ENCODE measurements at regions not wholly inside any gene's neighbourhood (a gene's known extent, or its start where the extent isn't known, plus 50 kb on each side); places are given as distances from the start of the nearest gene placed in this dataset.
"Not testable (repeated sequence)": the region's sequence is repeated elsewhere in the genome, so short reads cannot be mapped to it uniquely, and the experiment has no call there.

- Histone ChIP-seq H3K9me3 (ENCODE audit: low read length) (no peaks in the 10 kb centered on the region), H3K4me3 (ENCODE audit: low read length) (no peak overlapping the region), H3K79me2 (ENCODE audit: low read length) (no peaks in the 10 kb centered on the region), H3K9ac (ENCODE audit: low read length) (no peak overlapping the region), H3K4me1 (ENCODE audit: low read length) (no peaks in the 10 kb centered on the region), H3K27me3 (ENCODE audit: low read length) (no peaks in the 10 kb centered on the region), H3K36me3 (ENCODE audit: insufficient read depth, low read length) (no peaks in the 10 kb centered on the region), H3K4me2 (ENCODE audit: low read depth, low read length, poor library complexity, severe bottlenecking) (no peak overlapping the region), H2AFZ (ENCODE audit: low read length) (no peak overlapping the region), H4K20me1 (ENCODE audit: insufficient read depth, low read depth, low read length) (no peaks in the 10 kb centered on the region), H3K27ac (ENCODE audit: low read length) (no peak overlapping the region), H3K9me2 (replicated peaks; ENCODE audit: insufficient read depth, low read length) (no peaks in the 10 kb centered on the region)
- DNase-seq = no peak
Observed at GRCh38 chr3:18533039-18533438, 107.9 kb upstream of the SATB1 start.

GRCh38 chr3:18531662-18532061 lies 106.5 kb upstream of the SATB1 start:
- Histone ChIP-seq H2AFZ (ENCODE audit: low read length) (no peak overlapping the region), H3K4me3 (ENCODE audit: low read length) (no peak overlapping the region), H3K9me2 (replicated peaks; ENCODE audit: insufficient read depth, low read length) (no peaks in the 10 kb centered on the region), H3K4me1 (ENCODE audit: low read length) (no peaks in the 10 kb centered on the region), H3K27ac (ENCODE audit: low read length) (no peak overlapping the region), H3K79me2 (ENCODE audit: low read length) (no peaks in the 10 kb centered on the region), H3K9ac (ENCODE audit: low read length) (no peak overlapping the region), H3K4me2 (ENCODE audit: low read depth, low read length, poor library complexity, severe bottlenecking) (no peak overlapping the region), H4K20me1 (ENCODE audit: insufficient read depth, low read depth, low read length) (no peaks in the 10 kb centered on the region), H3K9me3 (ENCODE audit: low read length) (no peaks in the 10 kb centered on the region), H3K27me3 (ENCODE audit: low read length) (no peaks in the 10 kb centered on the region), H3K36me3 (ENCODE audit: insufficient read depth, low read length) (no peaks in the 10 kb centered on the region)
- DNase-seq = no peak

GRCh38 chr3:18529631-18530030 lies 104.5 kb upstream of the SATB1 start:
- no peak for DNase-seq
- H3K79me2 ChIP-seq (ENCODE audit: low read length) = no peaks in the 10 kb centered on the region
- H3K27ac ChIP-seq (ENCODE audit: low read length) = no peak overlapping the region
- no peaks in the 10 kb centered on the region for H3K4me1 ChIP-seq (ENCODE audit: low read length)
- no peaks in the 10 kb centered on the region for H4K20me1 ChIP-seq (ENCODE audit: insufficient read depth, low read depth, low read length)
- H3K4me2 ChIP-seq (ENCODE audit: low read depth, low read length, poor library complexity, severe bottlenecking) = no peak overlapping the region
- H3K4me3 ChIP-seq (ENCODE audit: low read length) = no peak overlapping the region
- no peak overlapping the region for H2AFZ ChIP-seq (ENCODE audit: low read length)
- H3K9me3 ChIP-seq (ENCODE audit: low read length) = no peaks in the 10 kb centered on the region
- H3K27me3 ChIP-seq (ENCODE audit: low read length) = no peaks in the 10 kb centered on the region
- no peaks in the 10 kb centered on the region for H3K36me3 ChIP-seq (ENCODE audit: insufficient read depth, low read length)
- no peaks in the 10 kb centered on the region for H3K9me2 ChIP-seq (replicated peaks; ENCODE audit: insufficient read depth, low read length)
- H3K9ac ChIP-seq (ENCODE audit: low read length) = no peak overlapping the region

GRCh38 chr3:18527691-18528090 lies 102.6 kb upstream of the SATB1 start:
- H3K9me2 ChIP-seq (replicated peaks; ENCODE audit: insufficient read depth, low read length) = no peaks in the 10 kb centered on the region
- H3K4me3 ChIP-seq (ENCODE audit: low read length) = no peak overlapping the region
- H3K79me2 ChIP-seq (ENCODE audit: low read length) = no peaks in the 10 kb centered on the region
- no peaks in the 10 kb centered on the region for H3K9me3 ChIP-seq (ENCODE audit: low read length)
- no peak overlapping the region for H3K4me2 ChIP-seq (ENCODE audit: low read depth, low read length, poor library complexity, severe bottlenecking)
- H3K27me3 ChIP-seq (ENCODE audit: low read length) = no peaks in the 10 kb centered on the region
- no peaks in the 10 kb centered on the region for H4K20me1 ChIP-seq (ENCODE audit: insufficient read depth, low read depth, low read length)
- no peak overlapping the region for H3K9ac ChIP-seq (ENCODE audit: low read length)
- H3K4me1 ChIP-seq (ENCODE audit: low read length) = no peaks in the 10 kb centered on the region
- no peak overlapping the region for H2AFZ ChIP-seq (ENCODE audit: low read length)
- no peak for DNase-seq
- H3K36me3 ChIP-seq (ENCODE audit: insufficient read depth, low read length) = no peaks in the 10 kb centered on the region
- H3K27ac ChIP-seq (ENCODE audit: low read length) = no peak overlapping the region

GRCh38 chr3:18526667-18527066 lies 101.5 kb upstream of the SATB1 start:
- Histone ChIP-seq H3K4me2 (ENCODE audit: low read depth, low read length, poor library complexity, severe bottlenecking) (no peak overlapping the region), H3K4me3 (ENCODE audit: low read length) (no peak overlapping the region), H2AFZ (ENCODE audit: low read length) (no peak overlapping the region), H3K9ac (ENCODE audit: low read length) (no peak overlapping the region), H3K36me3 (ENCODE audit: insufficient read depth, low read length) (no peaks in the 10 kb centered on the region), H3K9me2 (replicated peaks; ENCODE audit: insufficient read depth, low read length) (no peaks in the 10 kb centered on the region), H4K20me1 (ENCODE audit: insufficient read depth, low read depth, low read length) (no peaks in the 10 kb centered on the region), H3K9me3 (ENCODE audit: low read length) (no peaks in the 10 kb centered on the region), H3K4me1 (ENCODE audit: low read length) (no peaks in the 10 kb centered on the region), H3K27ac (ENCODE audit: low read length) (no peak overlapping the region), H3K27me3 (ENCODE audit: low read length) (no peaks in the 10 kb centered on the region), H3K79me2 (ENCODE audit: low read length) (no peaks in the 10 kb centered on the region)
- DNase-seq = no peak

- H3K9me3 ChIP-seq (ENCODE audit: low read length); H3K79me2 ChIP-seq (ENCODE audit: low read length); H3K4me3 ChIP-seq (ENCODE audit: low read length); DNase-seq; H2AFZ ChIP-seq (ENCODE audit: low read length); H3K4me1 ChIP-seq (ENCODE audit: low read length); H3K27me3 ChIP-seq (ENCODE audit: low read length); H3K9me2 ChIP-seq (replicated peaks; ENCODE audit: insufficient read depth, low read length); H3K36me3 ChIP-seq (ENCODE audit: insufficient read depth, low read length); H3K27ac ChIP-seq (ENCODE audit: low read length); H3K9ac ChIP-seq (ENCODE audit: low read length); H3K4me2 ChIP-seq (ENCODE audit: low read depth, low read length, poor library complexity, severe bottlenecking); H4K20me1 ChIP-seq (ENCODE audit: insufficient read depth, low read depth, low read length): not testable (repeated sequence)
Observed at GRCh38 chr3:18516170-18516569, 91.0 kb upstream of the SATB1 start.

- H3K9ac ChIP-seq (ENCODE audit: low read length) = no peak overlapping the region
- DNase-seq = no peak
- H3K4me2 ChIP-seq (ENCODE audit: low read depth, low read length, poor library complexity, severe bottlenecking) = no peak overlapping the region
Observed at GRCh38 chr3:18513091-18513490, 88.0 kb upstream of the SATB1 start.

GRCh38 chr3:18512007-18512406 lies 86.9 kb upstream of the SATB1 start:
- no peaks in the 10 kb centered on the region for H3K9me3 ChIP-seq (ENCODE audit: low read length)
- H3K79me2 ChIP-seq (ENCODE audit: low read length) = no peaks in the 10 kb centered on the region
- H3K27me3 ChIP-seq (ENCODE audit: low read length) = no peaks in the 10 kb centered on the region
- H3K4me2 ChIP-seq (ENCODE audit: low read depth, low read length, poor library complexity, severe bottlenecking) = no peak overlapping the region
- H3K9me2 ChIP-seq (replicated peaks; ENCODE audit: insufficient read depth, low read length) = no peaks in the 10 kb centered on the region
- no peaks in the 10 kb centered on the region for H3K4me1 ChIP-seq (ENCODE audit: low read length)
- no peak overlapping the region for H2AFZ ChIP-seq (ENCODE audit: low read length)
- H3K27ac ChIP-seq (ENCODE audit: low read length) = no peak overlapping the region
- no peak overlapping the region for H3K4me3 ChIP-seq (ENCODE audit: low read length)
- H4K20me1 ChIP-seq (ENCODE audit: insufficient read depth, low read depth, low read length) = no peaks in the 10 kb centered on the region
- DNase-seq = no peak
- no peaks in the 10 kb centered on the region for H3K36me3 ChIP-seq (ENCODE audit: insufficient read depth, low read length)
- no peak overlapping the region for H3K9ac ChIP-seq (ENCODE audit: low read length)

More at GRCh38 chr3:18513091-18513490, 88.0 kb upstream of the SATB1 start:
- Histone ChIP-seq H3K4me1 (ENCODE audit: low read length) (no peaks in the 10 kb centered on the region), H4K20me1 (ENCODE audit: insufficient read depth, low read depth, low read length) (no peaks in the 10 kb centered on the region), H3K27me3 (ENCODE audit: low read length) (no peaks in the 10 kb centered on the region), H3K36me3 (ENCODE audit: insufficient read depth, low read length) (no peaks in the 10 kb centered on the region), H3K27ac (ENCODE audit: low read length) (no peak overlapping the region), H3K9me2 (replicated peaks; ENCODE audit: insufficient read depth, low read length) (no peaks in the 10 kb centered on the region), H3K4me3 (ENCODE audit: low read length) (no peak overlapping the region), H3K9me3 (ENCODE audit: low read length) (no peaks in the 10 kb centered on the region), H2AFZ (ENCODE audit: low read length) (no peak overlapping the region), H3K79me2 (ENCODE audit: low read length) (no peaks in the 10 kb centered on the region)

- no peak overlapping the region for H2AFZ ChIP-seq (ENCODE audit: low read length)
- no peak for DNase-seq
- H3K4me2 ChIP-seq (ENCODE audit: low read depth, low read length, poor library complexity, severe bottlenecking) = no peak overlapping the region
- no peaks in the 10 kb centered on the region for H3K36me3 ChIP-seq (ENCODE audit: insufficient read depth, low read length)
- H3K9me3 ChIP-seq (ENCODE audit: low read length) = no peaks in the 10 kb centered on the region
- H4K20me1 ChIP-seq (ENCODE audit: insufficient read depth, low read depth, low read length) = no peaks in the 10 kb centered on the region
- H3K27ac ChIP-seq (ENCODE audit: low read length) = no peak overlapping the region
- no peaks in the 10 kb centered on the region for H3K27me3 ChIP-seq (ENCODE audit: low read length)
- no peaks in the 10 kb centered on the region for H3K79me2 ChIP-seq (ENCODE audit: low read length)
- no peak overlapping the region for H3K4me3 ChIP-seq (ENCODE audit: low read length)
- no peaks in the 10 kb centered on the region for H3K4me1 ChIP-seq (ENCODE audit: low read length)
- H3K9me2 ChIP-seq (replicated peaks; ENCODE audit: insufficient read depth, low read length) = no peaks in the 10 kb centered on the region
- no peak overlapping the region for H3K9ac ChIP-seq (ENCODE audit: low read length)
Observed at GRCh38 chr3:18510947-18511346, 85.8 kb upstream of the SATB1 start.

All from Karpas-422 (cell line).